Testis (tissue), 2 donors: ENCODE measurements at regions not wholly inside any gene's neighbourhood (a gene's known extent, or its start where the extent isn't known, plus 50 kb on each side); places are given as distances from the start of the nearest gene placed in this dataset.

Experiments used
- CTCF ChIP-seq, 3 experiments: fragments of 450-650 bp in 2 of 3; fragments of 200-600 bp in 1 of 3; sonication (generic) in 1 of 3; IDR thresholded peaks; one replicate each; pipeline ENCODE4 v1.5.1; 2016 to 2019; ENCODE audit warnings: antibody characterized with exemption in 3 of 3, mild to moderate bottlenecking in 2 of 3, moderate library complexity in 1 of 3
- POLR2A ChIP-seq: fragments of 450-650 bp; IDR thresholded peaks from one replicate; pipeline ENCODE4 v1.6.1; 2017; ENCODE audit warnings: antibody characterized with exemption, mild to moderate bottlenecking, moderate library complexity

- TF ChIP-seq CTCF (IDR thresholded peaks at IDR 0.05) = no peak
- no peak for TF ChIP-seq POLR2A
Measured at GRCh38 chr6:166763606-166764472, 136.8 kb upstream of the RPS6KA2 start.
